ENCODE measurements at regions not wholly inside any gene's neighbourhood (a gene's known extent, or its start where the extent isn't known, plus 50 kb on each side); places are given as distances from the start of the nearest gene placed in this dataset.
"Not testable (repeated sequence)": the region's sequence is repeated elsewhere in the genome, so short reads cannot be mapped to it uniquely, and the experiment has no call there.

GRCh38 chr3:176093892-176094291 lies 1103.4 kb downstream of the TBL1XR1 start:
- not testable (repeated sequence) for TF ChIP-seq POLR2A, CTCF (IDR thresholded peaks at IDR 0.05)

All from thyroid gland (tissue), 4 donors.